ENCODE measurements at regions not wholly inside any gene's neighbourhood (a gene's known extent, or its start where the extent isn't known, plus 50 kb on each side); places are given as distances from the start of the nearest gene placed in this dataset.

- ATAC-seq (peak; percentile 86), DNase-seq (ENCODE audit: low spot score) (peak; percentile 87)
Observed at GRCh38 chrX:39907964-39908661, 189.6 kb downstream of the BCOR start.

- ATAC-seq = no peak
- DNase-seq (ENCODE audit: low spot score) = no peak
Observed at GRCh38 chrX:39909996-39910395, 187.8 kb downstream of the BCOR start.

DNA sequence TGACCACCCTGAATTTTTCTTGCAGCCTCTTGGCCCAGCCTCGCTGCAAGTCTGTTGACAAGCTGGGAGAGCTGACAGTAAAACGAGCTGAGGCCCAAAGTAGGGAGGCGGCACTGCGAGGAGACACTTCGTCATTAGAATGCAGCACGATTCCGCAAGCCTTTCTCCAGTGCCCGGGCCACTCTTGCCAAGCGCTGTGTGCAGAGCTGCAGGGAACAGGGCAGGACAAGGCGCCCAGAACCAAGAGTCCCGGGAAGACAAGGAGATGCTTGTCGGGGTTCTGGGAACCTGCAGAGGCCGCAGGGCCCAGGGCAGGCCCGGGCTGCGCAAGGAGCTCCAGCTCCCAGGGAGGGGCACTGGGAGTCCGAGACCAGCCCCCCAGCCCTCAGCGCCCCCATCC lies 187.1 kb downstream of the BCOR start:
- ATAC-seq (no peak), DNase-seq (ENCODE audit: low spot score) (no peak)

GRCh38 chrX:39911278-39911897 lies 186.4 kb downstream of the BCOR start:
- ATAC-seq = no peak
- no peak for DNase-seq (ENCODE audit: low spot score)

DNA sequence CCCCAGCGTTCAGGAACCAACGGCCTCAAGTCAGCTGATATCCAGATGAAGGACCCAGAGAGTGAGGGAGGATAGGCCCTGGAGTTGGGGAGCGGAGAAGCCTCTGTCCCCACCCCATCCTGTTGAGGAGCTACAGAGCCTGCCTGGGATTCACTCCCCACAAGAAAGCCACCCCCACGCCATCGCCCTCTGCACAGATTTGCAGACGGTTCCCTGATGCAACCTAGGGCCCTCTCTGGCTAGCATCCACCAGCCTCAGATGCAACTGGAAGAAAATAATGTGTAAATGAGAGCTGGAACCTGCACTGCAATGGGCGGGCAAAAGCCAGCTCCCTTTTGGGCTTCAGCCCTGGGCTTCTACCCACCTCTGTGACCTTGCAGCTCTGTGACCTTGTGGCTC lies 185.6 kb downstream of the BCOR start:
- DNase-seq (ENCODE audit: low spot score) = no peak
- ATAC-seq = no peak

- ATAC-seq (no peak), DNase-seq (ENCODE audit: low spot score) (no peak)
Observed at GRCh38 chrX:39915081-39915480, 182.7 kb downstream of the BCOR start.

DNA sequence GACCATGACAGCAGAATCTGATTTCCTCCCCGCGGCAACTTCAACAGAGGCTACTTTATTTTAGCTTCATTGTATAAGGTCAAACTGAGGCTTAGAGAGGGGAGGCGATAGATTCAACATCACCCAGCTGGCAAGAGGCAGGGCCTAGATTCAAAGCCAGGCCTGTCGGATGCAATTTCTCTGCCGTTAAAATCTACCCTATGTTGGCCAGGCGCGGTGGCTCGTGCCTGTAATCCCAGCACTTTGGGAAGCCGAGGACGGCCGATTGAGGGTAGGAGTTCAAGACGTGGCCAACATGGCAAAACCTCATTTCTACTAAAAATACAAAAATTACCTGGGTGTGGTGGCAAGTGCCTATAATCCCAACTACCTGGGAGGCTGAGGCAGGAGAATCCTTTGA lies 182.2 kb downstream of the BCOR start:
- ATAC-seq = no peak

DNA sequence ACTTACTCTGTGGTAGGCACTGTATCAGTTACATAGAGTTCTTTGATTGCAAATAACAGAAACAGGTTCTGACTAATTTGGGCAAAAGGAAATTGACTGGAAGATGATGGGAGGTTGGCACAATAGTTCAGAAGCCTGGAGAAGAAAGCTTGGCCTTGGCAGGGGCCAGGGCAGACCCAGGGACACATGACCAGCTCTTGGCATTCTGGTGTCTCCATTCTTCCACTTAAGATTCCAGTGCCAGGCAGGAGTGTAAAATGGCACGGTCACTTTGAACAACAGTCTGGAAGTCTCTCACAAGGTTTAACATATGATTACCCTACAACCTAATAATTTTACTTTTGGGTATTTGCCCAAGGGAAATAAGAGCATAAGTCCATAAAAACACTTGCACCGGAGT lies 175.9 kb downstream of the BCOR start:
- ATAC-seq = no peak

More for the DNA sequence above, 182.2 kb downstream of the BCOR start:
- DNase-seq (ENCODE audit: low spot score) = no peak

DNA sequence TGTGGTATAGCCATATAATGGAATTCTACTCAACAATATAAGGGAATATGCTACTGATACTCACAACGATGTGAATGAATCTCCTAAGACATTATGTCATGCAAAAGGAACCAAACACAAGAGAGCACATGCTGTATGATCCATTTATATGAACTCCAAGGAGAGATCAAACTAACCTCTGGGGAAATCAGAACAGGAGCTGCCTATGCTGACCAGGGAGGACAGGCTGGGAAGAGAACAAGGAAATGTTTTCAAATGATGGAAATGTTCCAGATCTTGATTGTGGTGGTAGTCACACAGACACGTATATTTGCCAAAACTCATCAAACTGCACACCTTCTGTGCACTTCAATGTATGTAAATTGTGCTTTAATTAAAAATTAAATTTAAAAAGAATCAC lies 175.3 kb downstream of the BCOR start:
- ATAC-seq (no peak), DNase-seq (ENCODE audit: low spot score) (no peak)

More for the DNA sequence above, 175.9 kb downstream of the BCOR start:
- DNase-seq (ENCODE audit: low spot score) = no peak

GRCh38 chrX:39922926-39923325 lies 174.8 kb downstream of the BCOR start:
- ATAC-seq = no peak
- DNase-seq (ENCODE audit: low spot score) = no peak

- ATAC-seq = no peak
- DNase-seq (ENCODE audit: low spot score) = no peak
Observed at GRCh38 chrX:39927380-39927779, 170.4 kb downstream of the BCOR start.

DNA sequence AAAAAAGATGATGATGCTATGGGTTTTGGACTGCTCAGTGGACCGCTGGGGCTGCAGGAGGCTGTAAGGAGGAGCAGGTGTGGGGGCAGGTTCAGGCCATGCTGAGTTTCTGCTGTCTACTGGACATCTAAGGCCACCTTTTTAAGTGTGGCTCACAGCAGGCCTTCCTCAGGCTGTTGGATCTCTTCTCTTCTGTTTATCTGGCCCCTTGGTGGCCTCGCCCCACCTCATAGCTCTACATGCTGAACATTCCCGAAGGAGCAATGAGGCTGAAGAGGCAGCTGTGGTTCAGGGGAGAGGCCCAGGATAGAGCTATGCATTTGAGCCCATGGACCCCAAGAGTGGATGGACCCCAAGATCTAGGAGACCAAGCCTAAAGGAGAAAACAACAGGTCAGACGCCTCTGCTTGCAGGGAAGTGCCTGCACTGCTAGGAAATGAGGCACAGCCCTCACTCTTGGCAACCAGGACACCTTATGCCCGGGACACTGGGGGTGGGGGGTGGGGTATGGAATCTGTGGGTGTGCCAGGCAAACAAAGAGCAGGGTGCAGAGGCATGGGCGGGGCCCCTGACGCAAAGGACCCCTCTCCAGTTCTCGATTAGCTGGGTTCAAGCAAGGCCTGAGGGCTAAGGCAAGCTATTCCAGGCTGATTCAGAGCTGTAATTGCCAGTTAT lies 168.9 kb downstream of the BCOR start:
- no peak for DNase-seq (ENCODE audit: low spot score)
- ATAC-seq = no peak

- DNase-seq (ENCODE audit: low spot score) (no peak), ATAC-seq (no peak)
Observed at GRCh38 chrX:39929379-39930025, 168.3 kb downstream of the BCOR start.

DNA sequence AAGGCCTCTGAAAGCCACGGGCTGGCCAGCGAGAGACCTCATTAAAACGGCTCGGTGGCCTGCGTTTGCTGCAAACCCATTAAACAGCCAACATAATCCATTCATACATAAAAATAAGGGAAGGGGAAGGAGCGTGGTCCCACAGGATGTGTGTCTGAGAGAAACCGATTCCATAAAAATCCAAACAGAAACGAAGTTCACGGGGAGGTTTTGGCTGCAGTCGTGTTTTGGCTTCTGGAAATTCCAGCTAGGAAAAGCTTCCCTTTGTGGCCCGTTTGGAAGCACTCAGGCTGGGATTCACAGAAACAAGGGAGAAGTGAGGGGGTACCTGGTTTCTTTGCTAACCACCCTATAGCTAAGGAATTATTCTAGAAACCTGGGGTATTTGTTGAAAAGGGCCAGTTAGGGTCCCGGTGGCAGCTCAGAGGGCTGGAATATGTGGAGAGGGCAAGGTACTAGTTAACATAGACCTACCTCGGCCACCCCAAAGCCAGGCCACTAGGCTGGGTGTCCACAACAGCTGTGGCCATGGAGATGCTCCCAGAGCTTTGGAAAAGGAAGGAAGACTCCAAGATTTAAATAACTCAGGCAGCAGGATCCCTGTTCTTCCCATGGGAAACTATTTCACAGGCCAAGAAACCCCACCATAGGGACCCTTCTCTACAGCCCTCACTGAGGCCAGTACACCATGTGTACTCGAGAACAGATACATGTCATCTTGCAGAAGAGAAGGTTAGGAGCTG lies 166.8 kb downstream of the BCOR start:
- ATAC-seq (no peak), DNase-seq (ENCODE audit: low spot score) (no peak)

DNA sequence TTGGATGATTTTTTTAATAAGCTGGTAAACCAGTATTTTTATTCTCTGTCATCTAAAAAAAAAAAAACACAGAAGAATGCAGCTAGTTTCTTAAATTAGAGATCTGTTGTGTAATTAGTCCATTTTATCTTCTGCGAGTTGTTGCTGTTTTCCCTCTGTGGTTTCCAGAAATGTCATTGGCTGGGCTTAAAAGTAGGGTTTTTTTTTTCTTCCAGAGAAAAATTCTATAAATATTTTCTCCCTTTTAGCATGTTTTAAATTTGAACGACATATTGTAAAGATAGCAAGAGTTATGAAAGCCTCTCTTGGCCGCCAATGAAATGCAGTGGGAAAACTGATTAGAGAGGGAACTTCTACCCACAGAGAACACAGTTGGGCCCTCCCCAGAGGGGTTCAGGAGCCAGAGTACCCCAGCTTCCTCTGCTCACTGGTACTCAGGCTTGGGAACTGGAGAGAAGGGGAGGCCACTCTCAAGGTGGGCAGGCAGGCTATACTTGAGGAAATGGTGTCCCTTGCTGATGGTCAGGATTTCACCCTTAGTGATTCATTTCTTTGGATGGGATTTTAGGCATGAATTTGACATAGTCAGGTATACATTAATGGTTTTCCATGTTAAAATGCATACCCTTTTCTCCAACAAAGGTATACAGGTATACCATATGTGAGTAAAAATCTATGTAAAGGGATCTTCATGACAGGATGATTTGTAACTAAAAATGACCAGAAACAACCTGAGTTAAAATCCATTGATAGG lies 166.1 kb downstream of the BCOR start:
- no peak for DNase-seq (ENCODE audit: low spot score)
- no peak for ATAC-seq

- no peak for ATAC-seq
- DNase-seq (ENCODE audit: low spot score) = no peak
Observed at GRCh38 chrX:39935411-39936064, 162.2 kb downstream of the BCOR start.

GRCh38 chrX:39936886-39937770 lies 160.6 kb downstream of the BCOR start:
- ATAC-seq = peak; percentile 76
- no peak for DNase-seq (ENCODE audit: low spot score)

GRCh38 chrX:39938466-39938865 lies 159.3 kb downstream of the BCOR start:
- no peak for ATAC-seq

DNA sequence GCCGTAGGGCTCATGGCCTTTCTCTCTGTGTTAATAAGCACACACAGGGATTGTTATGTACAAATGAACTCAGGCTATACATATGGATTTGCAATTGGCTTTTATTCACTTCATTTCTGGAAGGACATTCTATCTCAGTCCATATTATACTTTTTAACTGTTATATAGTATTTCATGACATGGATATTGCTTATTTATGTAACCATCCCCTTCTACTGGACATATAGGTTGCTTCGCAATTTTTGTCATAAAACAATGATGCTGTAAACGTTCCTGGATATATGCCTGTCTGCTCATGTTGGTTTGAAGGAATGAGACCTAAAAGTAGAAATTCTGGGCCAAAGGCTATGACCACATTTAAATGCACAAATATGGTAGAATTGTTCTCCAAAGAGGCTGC lies 158.1 kb downstream of the BCOR start:
- DNase-seq (ENCODE audit: low spot score) (no peak), ATAC-seq (no peak)

More at GRCh38 chrX:39938466-39938865, 159.3 kb downstream of the BCOR start:
- no peak for DNase-seq (ENCODE audit: low spot score)
